ENCODE measurements at regions not wholly inside any gene's neighbourhood (a gene's known extent, or its start where the extent isn't known, plus 50 kb on each side); places are given as distances from the start of the nearest gene placed in this dataset.
"Not testable (repeated sequence)": the region's sequence is repeated elsewhere in the genome, so short reads cannot be mapped to it uniquely, and the experiment has no call there.

GRCh38 chr9:102767076-102767475 is 228.1 kb upstream of the CYLC2 start:
- DNase-seq (ENCODE audit: extremely low spot score, insufficient read length, low read depth) (no peak), FAIRE-seq (no peak)

- FAIRE-seq: no peak
- DNase-seq (ENCODE audit: extremely low spot score, insufficient read length, low read depth): no peak
These were observed 254.6 kb upstream of the CYLC2 start for GRCh38 chr9:102740578-102740977.

GRCh38 chr9:102728946-102729345 is 266.2 kb upstream of the CYLC2 start:
- no peak for FAIRE-seq
- DNase-seq (ENCODE audit: extremely low spot score, insufficient read length, low read depth): no peak

- DNase-seq (ENCODE audit: extremely low spot score, insufficient read length, low read depth) (no peak), FAIRE-seq (no peak)
These were observed 280.9 kb upstream of the CYLC2 start for GRCh38 chr9:102714184-102714583.

GRCh38 chr9:102712910-102713309 is 282.2 kb upstream of the CYLC2 start:
- not testable (repeated sequence) for DNase-seq (ENCODE audit: extremely low spot score, insufficient read length, low read depth); FAIRE-seq

- no peak for FAIRE-seq
- no peak for DNase-seq (ENCODE audit: extremely low spot score, insufficient read length, low read depth)
These were observed 294.2 kb upstream of the CYLC2 start for GRCh38 chr9:102700936-102701335.

GRCh38 chr9:102669220-102669619 is 325.9 kb upstream of the CYLC2 start:
- DNase-seq (ENCODE audit: extremely low spot score, insufficient read length, low read depth): no peak
- FAIRE-seq: no peak

- DNase-seq (ENCODE audit: extremely low spot score, insufficient read length, low read depth): no peak
These were observed 342.7 kb upstream of the CYLC2 start for GRCh38 chr9:102652471-102652870.

GRCh38 chr9:102650896-102651295 is 344.2 kb upstream of the CYLC2 start:
- FAIRE-seq (no peak), DNase-seq (ENCODE audit: extremely low spot score, insufficient read length, low read depth) (no peak)

More at GRCh38 chr9:102652471-102652870, 342.7 kb upstream of the CYLC2 start:
- FAIRE-seq: no peak

GRCh38 chr9:102642651-102643050 is 352.5 kb upstream of the CYLC2 start:
- no peak for FAIRE-seq

GRCh38 chr9:102631559-102631958 is 363.6 kb upstream of the CYLC2 start:
- DNase-seq (ENCODE audit: extremely low spot score, insufficient read length, low read depth) (no peak), FAIRE-seq (no peak)

More at GRCh38 chr9:102642651-102643050, 352.5 kb upstream of the CYLC2 start:
- DNase-seq (ENCODE audit: extremely low spot score, insufficient read length, low read depth): no peak

- DNase-seq (ENCODE audit: extremely low spot score, insufficient read length, low read depth) (no peak), FAIRE-seq (no peak)
These were observed 385.7 kb upstream of the CYLC2 start for GRCh38 chr9:102609461-102609860.

- FAIRE-seq; DNase-seq (ENCODE audit: extremely low spot score, insufficient read length, low read depth): not testable (repeated sequence)
These were observed 391.6 kb upstream of the CYLC2 start for GRCh38 chr9:102603198-102604195.

- no peak for FAIRE-seq
- DNase-seq (ENCODE audit: extremely low spot score, insufficient read length, low read depth): no peak
These were observed 400.9 kb upstream of the CYLC2 start for GRCh38 chr9:102594241-102594640.

GRCh38 chr9:102587281-102587680 is 407.9 kb upstream of the CYLC2 start:
- no peak for FAIRE-seq
- DNase-seq (ENCODE audit: extremely low spot score, insufficient read length, low read depth): no peak

GRCh38 chr9:102569436-102569835 is 425.7 kb upstream of the CYLC2 start:
- DNase-seq (ENCODE audit: extremely low spot score, insufficient read length, low read depth) (no peak), FAIRE-seq (no peak)

- FAIRE-seq (no peak), DNase-seq (ENCODE audit: extremely low spot score, insufficient read length, low read depth) (no peak)
These were observed 443.8 kb upstream of the CYLC2 start for GRCh38 chr9:102551346-102551745.

- DNase-seq (ENCODE audit: extremely low spot score, insufficient read length, low read depth) (no peak), FAIRE-seq (no peak)
These were observed 444.2 kb upstream of the CYLC2 start for GRCh38 chr9:102550886-102551285.

GRCh38 chr9:102550266-102550665 is 444.9 kb upstream of the CYLC2 start:
- no peak for DNase-seq (ENCODE audit: extremely low spot score, insufficient read length, low read depth)
- no peak for FAIRE-seq

- no peak for FAIRE-seq
- no peak for DNase-seq (ENCODE audit: extremely low spot score, insufficient read length, low read depth)
These were observed 461.1 kb upstream of the CYLC2 start for GRCh38 chr9:102534031-102534430.

- DNase-seq (ENCODE audit: extremely low spot score, insufficient read length, low read depth): no peak
These were observed 473.9 kb upstream of the CYLC2 start for GRCh38 chr9:102521097-102521755.

More at GRCh38 chr9:102521097-102521755, 473.9 kb upstream of the CYLC2 start:
- no peak for FAIRE-seq

Measured in GM18507 (cell line).